Upper lobe of left lung (tissue), 6 donors: ENCODE measurements at regions not wholly inside any gene's neighbourhood (a gene's known extent, or its start where the extent isn't known, plus 50 kb on each side); places are given as distances from the start of the nearest gene placed in this dataset.

Experiments used
- ATAC-seq, 2 donors: fragments of 200-7000 bp; cut with Tn5 transposase; one replicate each; pipeline ENCODE4 v1.9.1; 2022; ENCODE audit warnings: mild to moderate bottlenecking in 2 of 2, moderate library complexity in 2 of 2; ENCODE audit not compliant: low FRiP score in 2 of 2
- DNase-seq, 2 donors: peaks; one replicate each; pipeline ENCODE4 v3.0.0-alpha.2; 2019 to 2020
- H3K27ac ChIP-seq, 4 donors: fragments of 200-600 bp; sonication (generic); one replicate each; pipeline ENCODE4 v1.5.1; 2016 to 2019
- H3K27me3 ChIP-seq, 4 donors: fragments of 200-600 bp; sonication (generic); one replicate each; pipeline ENCODE4 v1.5.1; 2017 to 2019
- H3K36me3 ChIP-seq, 4 donors: fragments of 200-600 bp; sonication (generic); one replicate each; pipeline ENCODE4 v1.5.1; 2016 to 2019
- H3K4me1 ChIP-seq, 4 donors: fragments of 200-600 bp; sonication (generic); one replicate each; pipeline ENCODE4 v1.5.1; 2018 to 2019
- H3K4me3 ChIP-seq, 4 donors: fragments of 200-600 bp; sonication (generic); one replicate each; pipeline ENCODE4 v1.5.1; 2017 to 2019; ENCODE audit warnings: mild to moderate bottlenecking in 2 of 4, moderate library complexity in 1 of 4
- H3K9me3 ChIP-seq, 4 donors: fragments of 200-600 bp; sonication (generic); one replicate each; pipeline ENCODE4 v1.5.1; 2018 to 2019
- CTCF ChIP-seq, 6 experiments: fragments of 450-650 bp in 4 of 6; fragments of 200-600 bp in 2 of 6; sonication (generic) in 2 of 6; IDR thresholded peaks; one replicate each; pipeline ENCODE4 v1.5.1; 2016 to 2019; ENCODE audit warnings: antibody characterized with exemption in 6 of 6
- EP300 ChIP-seq, 4 donors: sonication (generic); formaldehyde crosslinking; IDR thresholded peaks; one replicate each; pipeline ENCODE4 v1.5.1; 2017; ENCODE audit warnings: antibody characterized with exemption in 4 of 4, control low read depth in 2 of 4
- POLR2A ChIP-seq, 4 donors: fragments of 450-650 bp; IDR thresholded peaks; one replicate each; pipeline ENCODE4 v1.5.1; 2016 to 2017; ENCODE audit warnings: antibody characterized with exemption in 4 of 4, mild to moderate bottlenecking in 2 of 4
- POLR2AphosphoS5 ChIP-seq, 2 donors: sonication (generic); formaldehyde crosslinking; IDR thresholded peaks; one replicate each; pipeline ENCODE4 v1.5.1; 2017; ENCODE audit warnings: antibody characterized with exemption in 2 of 2
- WGBS, 2 donors: methylation state at CpG; one replicate each; pipeline ENCODE4 v1.1.5; 2017 to 2018; 5-methylcytosine and 5-hydroxymethylcytosine counted together
- donor health status: DM: no; HTN: no; CAD: no; lungs with moderate emphysema.
- donor health status: DM: no; HTN: yes; CAD: no; lungs with severe emphysema.

- DNase-seq (no peak), ATAC-seq (no peak)
- 94 to 95% methylated on average over 9 to 10 of the region's 13 CpGs for WGBS, 2 donors
- H3K27ac ChIP-seq = no peak overlapping the region
- no peak for TF ChIP-seq CTCF (IDR thresholded peaks at IDR 0.05)
- no peak for TF ChIP-seq POLR2AphosphoS5 (IDR thresholded peaks at IDR 0.05)
- TF ChIP-seq EP300 (IDR thresholded peaks at IDR 0.05) = no peak
- TF ChIP-seq POLR2A (IDR thresholded peaks at IDR 0.05) = no peak
- H3K9me3 ChIP-seq = peaks cover 6 to 21% (median 13%) of the 10 kb centered on the region in 4 donors
- no peaks in the 10 kb centered on the region for H3K27me3 ChIP-seq
- no peaks in the 10 kb centered on the region for H3K4me1 ChIP-seq
- H3K4me3 ChIP-seq = no peak overlapping the region
- H3K36me3 ChIP-seq = no peaks in the 10 kb centered on the region
Observed at GRCh38 chr16:88283596-88283995, 99.2 kb upstream of the ZNF469 start.

GRCh38 chr16:88284101-88284500 lies 98.7 kb upstream of the ZNF469 start:
- Histone ChIP-seq H3K27me3 (no peaks in the 10 kb centered on the region), H3K27ac (no peak overlapping the region), H3K4me1 (no peaks in the 10 kb centered on the region), H3K9me3 (peaks cover 9 to 21% (median 14%) of the 10 kb centered on the region in 4 donors), H3K36me3 (no peaks in the 10 kb centered on the region), H3K4me3 (no peak overlapping the region)
- no peak for ATAC-seq
- TF ChIP-seq POLR2AphosphoS5 (IDR thresholded peaks at IDR 0.05) = no peak
- DNase-seq = no peak
- 85 to 100% methylated on average over 3 to 8 of the region's 9 CpGs for WGBS, 2 donors

- ATAC-seq = peak in 1 of 2 donors; percentile 50
Observed at GRCh38 chr16:88284626-88285513, 97.9 kb upstream of the ZNF469 start.

GRCh38 chr16:88285514-88285822 lies 97.3 kb upstream of the ZNF469 start:
- Histone ChIP-seq H3K36me3 (no peaks in the 10 kb centered on the region), H3K4me1 (no peaks in the 10 kb centered on the region), H3K27ac (no peak overlapping the region), H3K4me3 (no peak overlapping the region), H3K27me3 (no peaks in the 10 kb centered on the region), H3K9me3 (peaks cover 9 to 21% (median 14%) of the 10 kb centered on the region in 4 donors)
- TF ChIP-seq POLR2A (IDR thresholded peaks at IDR 0.05) = no peak
- TF ChIP-seq CTCF (IDR thresholded peaks at IDR 0.05) = no peak
- TF ChIP-seq EP300 (IDR thresholded peaks at IDR 0.05) = no peak
- TF ChIP-seq POLR2AphosphoS5 (IDR thresholded peaks at IDR 0.05) = no peak
- no peak for ATAC-seq
- no peak for DNase-seq
- WGBS, 2 donors = 80 to 90% methylated on average over 6 to 8 of the region's 10 CpGs

More at GRCh38 chr16:88284626-88285513, 97.9 kb upstream of the ZNF469 start:
- no peak overlapping the region for H3K27ac ChIP-seq
- no peak overlapping the region for H3K4me3 ChIP-seq
- H3K4me1 ChIP-seq = no peaks in the 10 kb centered on the region
- TF ChIP-seq EP300 (IDR thresholded peaks at IDR 0.05) (no peak), POLR2A (IDR thresholded peaks at IDR 0.05) (no peak), CTCF (IDR thresholded peaks at IDR 0.05) (no peak), POLR2AphosphoS5 (IDR thresholded peaks at IDR 0.05) (no peak)
- no peaks in the 10 kb centered on the region for H3K36me3 ChIP-seq
- WGBS, 2 donors = 86 to 87% methylated on average over 7 to 11 of the region's 20 CpGs
- no peaks in the 10 kb centered on the region for H3K27me3 ChIP-seq
- H3K9me3 ChIP-seq = peaks cover 9 to 21% (median 14%) of the 10 kb centered on the region in 4 donors
- DNase-seq = no peak

GRCh38 chr16:88286301-88286923 lies 96.3 kb upstream of the ZNF469 start:
- no peak overlapping the region for H3K4me3 ChIP-seq
- DNase-seq (no peak), ATAC-seq (no peak)
- whole genome bisulfite sequencing, 2 donors = 89 to 90% methylated on average over 10 of the region's 10 CpGs
- TF ChIP-seq EP300 (IDR thresholded peaks at IDR 0.05) = no peak
- no peak for TF ChIP-seq CTCF (IDR thresholded peaks at IDR 0.05)
- no peak for TF ChIP-seq POLR2A (IDR thresholded peaks at IDR 0.05)
- TF ChIP-seq POLR2AphosphoS5 (IDR thresholded peaks at IDR 0.05) = no peak
- H3K27me3 ChIP-seq = no peaks in the 10 kb centered on the region
- H3K4me1 ChIP-seq = no peaks in the 10 kb centered on the region
- no peaks in the 10 kb centered on the region for H3K36me3 ChIP-seq
- no peak overlapping the region for H3K27ac ChIP-seq
- H3K9me3 ChIP-seq = peaks cover 9 to 21% (median 14%) of the 10 kb centered on the region in 4 donors
